ENCODE measurements at regions not wholly inside any gene's neighbourhood (a gene's known extent, or its start where the extent isn't known, plus 50 kb on each side); places are given as distances from the start of the nearest gene placed in this dataset.
"Not testable (repeated sequence)": the region's sequence is repeated elsewhere in the genome, so short reads cannot be mapped to it uniquely, and the experiment has no call there.

- H3K4me1 Mint-ChIP-seq (ENCODE audit: unreplicated experiment) = peaks cover 24% of the 10 kb centered on the region
These were observed 123.9 kb downstream of the MREG start for GRCh38 chr2:215889240-215889969.

DNA sequence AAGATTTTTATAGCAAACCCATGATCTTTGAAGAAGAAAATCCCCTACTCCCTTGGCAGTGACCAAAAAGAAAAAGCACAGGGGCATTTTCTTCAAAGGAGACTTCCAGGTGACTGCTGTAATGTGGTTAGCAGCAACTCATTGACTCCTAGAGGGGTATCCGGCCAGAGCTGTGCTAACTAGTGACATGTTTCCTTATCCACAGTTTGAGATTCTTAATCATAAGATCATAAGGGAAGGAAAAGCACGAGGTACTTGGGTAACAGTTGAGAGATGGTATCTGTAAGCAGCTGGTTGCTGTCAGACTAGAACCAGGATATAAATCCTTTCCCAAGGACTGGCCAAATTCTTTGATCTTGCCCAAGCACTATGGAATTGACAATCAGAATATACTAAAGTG, 124.7 kb downstream of the MREG start:
- Mint-ChIP-seq H3K9me3 (ENCODE audit: unreplicated experiment) (peaks cover 6% of the 10 kb centered on the region), H3K4me3 (ENCODE audit: unreplicated experiment) (no peak overlapping the region), H3K27ac (ENCODE audit: unreplicated experiment) (no peak overlapping the region), H3K4me1 (ENCODE audit: unreplicated experiment) (peaks cover 31% of the 10 kb centered on the region), H3K27me3 (ENCODE audit: unreplicated experiment) (no peaks in the 10 kb centered on the region), H3K36me3 (ENCODE audit: unreplicated experiment) (no peaks in the 10 kb centered on the region)
- DNase-seq (ENCODE audit: extremely low spot score, unreplicated experiment) = no peak
- TF ChIP-seq, protein P1, sequence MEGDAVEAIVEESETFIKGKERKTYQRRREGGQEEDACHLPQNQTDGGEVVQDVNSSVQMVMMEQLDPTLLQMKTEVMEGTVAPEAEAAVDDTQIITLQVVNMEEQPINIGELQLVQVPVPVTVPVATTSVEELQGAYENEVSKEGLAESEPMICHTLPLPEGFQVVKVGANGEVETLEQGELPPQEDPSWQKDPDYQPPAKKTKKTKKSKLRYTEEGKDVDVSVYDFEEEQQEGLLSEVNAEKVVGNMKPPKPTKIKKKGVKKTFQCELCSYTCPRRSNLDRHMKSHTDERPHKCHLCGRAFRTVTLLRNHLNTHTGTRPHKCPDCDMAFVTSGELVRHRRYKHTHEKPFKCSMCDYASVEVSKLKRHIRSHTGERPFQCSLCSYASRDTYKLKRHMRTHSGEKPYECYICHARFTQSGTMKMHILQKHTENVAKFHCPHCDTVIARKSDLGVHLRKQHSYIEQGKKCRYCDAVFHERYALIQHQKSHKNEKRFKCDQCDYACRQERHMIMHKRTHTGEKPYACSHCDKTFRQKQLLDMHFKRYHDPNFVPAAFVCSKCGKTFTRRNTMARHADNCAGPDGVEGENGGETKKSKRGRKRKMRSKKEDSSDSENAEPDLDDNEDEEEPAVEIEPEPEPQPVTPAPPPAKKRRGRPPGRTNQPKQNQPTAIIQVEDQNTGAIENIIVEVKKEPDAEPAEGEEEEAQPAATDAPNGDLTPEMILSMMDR (IDR thresholded peaks at IDR 0.05) = no peak

More at GRCh38 chr2:215889240-215889969, 123.9 kb downstream of the MREG start:
- not testable (repeated sequence) for H3K27me3 Mint-ChIP-seq (ENCODE audit: unreplicated experiment); DNase-seq (ENCODE audit: extremely low spot score, unreplicated experiment); H3K27ac Mint-ChIP-seq (ENCODE audit: unreplicated experiment); H3K9me3 Mint-ChIP-seq (ENCODE audit: unreplicated experiment); H3K4me3 Mint-ChIP-seq (ENCODE audit: unreplicated experiment); H3K36me3 Mint-ChIP-seq (ENCODE audit: unreplicated experiment)

- H3K4me1 Mint-ChIP-seq (ENCODE audit: unreplicated experiment) = peaks cover 36% of the 10 kb centered on the region
- H3K27ac Mint-ChIP-seq (ENCODE audit: unreplicated experiment) = no peak overlapping the region
- H3K9me3 Mint-ChIP-seq (ENCODE audit: unreplicated experiment) = peaks cover 6% of the 10 kb centered on the region
- TF ChIP-seq, protein P1 (IDR thresholded peaks at IDR 0.05) = no peak
- no peak overlapping the region for H3K4me3 Mint-ChIP-seq (ENCODE audit: unreplicated experiment)
- no peak for DNase-seq (ENCODE audit: extremely low spot score, unreplicated experiment)
- H3K36me3 Mint-ChIP-seq (ENCODE audit: unreplicated experiment) = no peaks in the 10 kb centered on the region
- H3K27me3 Mint-ChIP-seq (ENCODE audit: unreplicated experiment) = no peaks in the 10 kb centered on the region
These were observed 126.0 kb downstream of the MREG start for GRCh38 chr2:215887303-215887702.

DNA sequence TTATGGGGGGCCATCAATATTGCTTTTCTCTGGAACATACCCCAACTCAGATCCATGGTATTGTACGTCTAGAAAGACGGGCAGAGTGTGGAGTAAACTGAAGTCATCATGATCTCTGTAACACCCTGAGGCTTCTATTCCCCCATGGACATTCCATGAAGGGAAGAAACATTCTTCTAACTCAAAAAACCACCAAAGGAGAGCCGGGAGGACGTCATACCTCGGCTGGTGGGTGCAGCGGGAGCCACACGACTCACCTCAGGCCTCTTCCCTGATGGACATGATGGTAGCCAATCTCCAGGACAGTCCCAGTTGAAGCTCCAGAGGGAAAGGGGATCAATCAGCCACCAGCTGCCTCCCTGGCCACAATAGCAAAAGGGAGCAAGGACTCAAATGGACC, 127.3 kb downstream of the MREG start:
- Mint-ChIP-seq H3K9me3 (ENCODE audit: unreplicated experiment) (peaks cover 6% of the 10 kb centered on the region), H3K4me1 (ENCODE audit: unreplicated experiment) (peaks cover 45% of the 10 kb centered on the region), H3K36me3 (ENCODE audit: unreplicated experiment) (no peaks in the 10 kb centered on the region), H3K27ac (ENCODE audit: unreplicated experiment) (peak overlapping the region; percentile 92), H3K4me3 (ENCODE audit: unreplicated experiment) (no peak overlapping the region), H3K27me3 (ENCODE audit: unreplicated experiment) (no peaks in the 10 kb centered on the region)
- no peak for DNase-seq (ENCODE audit: extremely low spot score, unreplicated experiment)
- TF ChIP-seq, protein P1 (IDR thresholded peaks at IDR 0.05) = no peak

- no peak overlapping the region for H3K4me3 Mint-ChIP-seq (ENCODE audit: unreplicated experiment)
- DNase-seq (ENCODE audit: extremely low spot score, unreplicated experiment) = no peak
- no peaks in the 10 kb centered on the region for H3K27me3 Mint-ChIP-seq (ENCODE audit: unreplicated experiment)
- H3K27ac Mint-ChIP-seq (ENCODE audit: unreplicated experiment) = peak overlapping the region; percentile 92
- no peaks in the 10 kb centered on the region for H3K36me3 Mint-ChIP-seq (ENCODE audit: unreplicated experiment)
- H3K9me3 Mint-ChIP-seq (ENCODE audit: unreplicated experiment) = peaks cover 6% of the 10 kb centered on the region
- peaks cover 50% of the 10 kb centered on the region for H3K4me1 Mint-ChIP-seq (ENCODE audit: unreplicated experiment)
- TF ChIP-seq, protein P1 (IDR thresholded peaks at IDR 0.05) = no peak
These were observed 127.8 kb downstream of the MREG start for GRCh38 chr2:215885536-215885935.
